GM19035 (cell line): ENCODE measurements at regions not wholly inside any gene's neighbourhood (a gene's known extent, or its start where the extent isn't known, plus 50 kb on each side); places are given as distances from the start of the nearest gene placed in this dataset.
"Not testable (repeated sequence)": the region's sequence is repeated elsewhere in the genome, so short reads cannot be mapped to it uniquely, and the experiment has no call there.

Source experiments
- ATAC-seq: cut with Tn5 transposase; IDR thresholded peaks from one replicate; pipeline ENCODE4 v1.9.1; 2021; ENCODE audit not compliant: unreplicated experiment

DNA sequence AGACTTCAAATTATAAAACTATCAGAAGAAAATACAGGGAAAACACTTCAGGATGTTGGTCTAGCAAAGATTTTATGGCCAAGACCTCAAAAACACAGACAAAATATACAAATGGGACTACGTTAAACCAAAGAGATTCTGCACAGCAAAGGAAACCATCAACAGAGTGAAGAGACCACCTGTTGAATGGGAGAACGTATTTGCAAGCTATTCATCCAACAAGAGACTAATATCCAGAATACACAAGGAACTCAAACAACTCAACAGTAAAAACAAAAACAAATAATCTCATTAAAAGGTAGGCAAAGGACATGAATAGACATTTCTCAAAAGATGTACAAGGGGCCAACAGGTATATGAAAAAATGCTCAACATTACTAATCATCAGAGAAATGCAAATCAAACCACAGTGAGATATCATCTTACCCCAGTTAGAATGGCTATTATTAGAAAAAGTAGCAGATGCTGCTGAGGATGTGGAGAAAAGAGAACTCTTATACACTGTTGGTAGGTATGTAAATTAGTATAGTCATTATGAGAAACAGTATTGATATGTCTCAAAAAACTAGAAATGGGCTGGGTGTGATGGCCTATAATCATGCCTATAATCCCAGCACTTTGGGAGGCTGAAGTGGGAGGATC lies 112.6 kb downstream of the LRIG2 start:
- ATAC-seq = peak; percentile 97

DNA sequence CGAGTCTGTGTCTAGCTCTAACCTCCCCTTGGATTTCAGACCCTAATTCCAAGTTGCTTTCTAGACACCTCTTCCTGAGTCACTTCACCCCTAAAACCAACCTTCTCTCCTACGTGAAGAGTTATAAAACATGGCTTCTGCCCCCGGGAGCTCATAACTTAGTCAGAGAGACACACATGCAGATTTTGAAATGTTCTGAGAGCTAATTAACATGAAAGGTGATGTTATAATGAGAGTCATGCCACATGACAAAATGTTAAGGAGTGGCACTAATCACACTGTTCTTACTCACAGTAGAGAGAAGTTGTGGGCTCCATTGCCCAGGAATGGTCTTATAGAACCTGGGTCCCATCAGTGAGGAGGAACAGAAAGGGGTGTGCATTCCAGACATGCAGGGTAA lies 117.1 kb downstream of the LRIG2 start:
- no peak for ATAC-seq

DNA sequence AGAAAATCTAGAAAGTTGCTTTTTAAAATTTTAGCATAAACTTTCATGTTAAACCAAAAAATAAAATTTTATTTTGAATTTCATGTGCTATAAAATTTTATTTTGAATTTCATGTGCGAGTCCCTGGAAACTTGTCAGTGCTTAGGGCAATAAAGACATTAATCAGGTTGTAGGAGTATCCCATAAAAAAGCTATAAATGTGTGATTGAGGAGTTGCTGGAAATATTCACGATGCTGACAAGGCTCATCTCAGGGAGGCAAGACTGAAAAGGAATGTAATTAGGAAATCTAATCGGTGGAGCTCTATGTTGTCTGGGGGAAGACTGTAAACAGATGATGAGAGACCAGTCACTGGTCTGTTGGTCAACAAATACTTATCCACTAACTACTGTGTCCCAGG lies 117.9 kb downstream of the LRIG2 start:
- no peak for ATAC-seq

DNA sequence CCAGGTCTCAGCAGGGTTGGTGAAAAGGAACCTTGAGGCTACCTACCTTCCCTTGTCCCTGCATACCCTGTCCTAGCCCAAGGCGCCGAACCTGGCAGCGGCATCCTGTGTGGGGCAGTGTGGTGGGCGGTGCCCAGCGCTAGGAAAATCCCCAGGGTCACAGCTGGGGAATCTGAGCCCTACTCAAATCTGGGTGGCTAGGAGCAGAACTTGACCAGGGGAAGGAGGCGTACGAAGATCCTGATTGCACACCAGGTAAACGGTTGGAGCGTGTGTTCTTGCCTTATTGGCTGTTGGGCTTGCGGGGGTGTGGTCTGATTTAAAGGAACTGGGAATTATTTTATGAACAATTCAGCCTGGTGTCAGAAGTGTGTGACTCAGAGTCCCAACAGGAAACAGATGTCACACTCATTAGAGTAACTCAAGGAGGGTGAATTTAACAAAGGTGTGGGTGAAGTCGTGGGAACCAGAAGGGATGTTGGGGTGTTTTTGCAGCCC lies 118.6 kb downstream of the LRIG2 start:
- peak; percentile 65 for ATAC-seq

DNA sequence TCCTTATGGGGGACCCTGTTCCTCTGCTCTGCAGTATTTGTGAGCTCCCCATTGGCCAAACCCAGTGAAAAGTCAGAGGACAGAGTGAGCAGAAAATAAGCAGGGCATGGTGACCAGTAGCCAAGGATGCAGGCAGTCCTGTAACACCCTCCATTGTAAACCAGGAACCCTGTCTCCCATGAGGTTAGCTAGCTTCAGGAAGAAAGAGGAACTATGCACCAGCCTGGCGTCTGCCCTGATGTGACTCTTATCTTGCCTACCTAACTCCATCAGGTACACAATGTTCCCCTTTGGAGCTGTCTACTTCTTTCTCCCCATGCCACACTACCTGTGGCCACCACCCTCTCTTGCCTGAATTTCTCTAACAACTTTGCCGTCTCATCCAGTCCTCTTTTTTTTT lies 119.2 kb downstream of the LRIG2 start:
- peak; percentile 16 for ATAC-seq

DNA sequence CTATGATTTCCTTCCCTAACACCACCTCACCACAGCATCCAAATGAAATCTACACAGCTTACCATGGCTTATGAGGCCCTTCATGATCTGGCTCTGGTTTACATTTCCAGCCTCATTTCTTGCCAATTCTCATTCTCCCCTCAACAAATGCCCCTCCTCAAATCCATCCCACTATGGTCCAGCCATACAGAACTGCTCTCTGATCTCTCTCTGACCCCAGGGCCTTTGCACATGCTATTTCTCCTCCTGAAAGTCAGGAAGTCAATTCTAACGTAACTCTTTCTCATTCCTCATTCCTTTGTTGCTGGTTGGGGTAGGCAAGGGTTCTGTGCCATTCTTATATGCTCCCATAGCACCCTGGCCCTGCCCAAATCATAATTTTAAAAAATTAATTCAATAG lies 120.0 kb downstream of the LRIG2 start:
- no peak for ATAC-seq

DNA sequence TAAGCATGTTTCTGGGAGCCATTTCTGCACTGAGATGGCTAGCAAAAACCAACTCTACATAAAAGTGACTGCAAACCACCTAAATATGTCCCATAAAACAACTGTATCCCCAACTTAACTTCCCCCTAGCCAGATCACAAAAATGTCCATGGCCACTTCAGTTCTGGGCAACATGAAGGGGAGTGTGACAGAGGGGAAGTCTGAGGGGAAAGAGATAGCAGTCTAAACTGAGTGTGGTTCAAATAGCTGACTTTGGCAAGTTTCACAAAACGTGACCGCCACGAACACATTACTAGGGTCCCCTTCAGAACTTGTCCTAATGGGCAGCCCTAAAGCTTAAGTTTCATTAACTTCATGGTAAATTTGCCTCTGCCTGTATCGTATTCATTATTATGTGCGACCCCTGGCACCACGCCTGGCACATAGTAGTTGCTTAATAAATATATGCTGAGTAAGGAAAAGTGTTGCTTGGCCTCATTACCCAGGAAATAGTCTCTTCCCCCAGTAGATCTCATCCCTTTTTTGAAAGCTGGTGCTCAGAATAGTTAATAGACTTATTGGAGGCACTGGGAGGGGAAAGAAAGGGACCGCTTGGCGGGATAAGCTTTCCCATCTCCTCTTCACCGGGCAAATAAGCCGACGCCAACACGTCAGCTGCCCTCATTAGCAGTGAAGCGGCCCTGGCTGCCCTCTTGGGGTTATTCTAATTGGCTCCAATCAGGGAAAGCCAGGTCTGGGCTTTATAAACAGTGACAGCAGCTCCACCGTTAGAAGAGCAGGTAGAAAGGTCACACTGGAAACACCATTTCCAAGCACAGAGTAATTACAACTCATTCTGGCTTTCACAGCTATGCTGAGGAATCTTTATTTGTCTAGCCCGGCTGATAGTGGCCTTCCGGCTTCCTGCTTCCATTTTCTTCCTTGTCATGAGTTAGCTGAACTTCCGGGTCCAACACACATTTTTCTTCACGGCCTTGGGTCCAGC lies 122.1 kb downstream of the LRIG2 start:
- no peak for ATAC-seq

DNA sequence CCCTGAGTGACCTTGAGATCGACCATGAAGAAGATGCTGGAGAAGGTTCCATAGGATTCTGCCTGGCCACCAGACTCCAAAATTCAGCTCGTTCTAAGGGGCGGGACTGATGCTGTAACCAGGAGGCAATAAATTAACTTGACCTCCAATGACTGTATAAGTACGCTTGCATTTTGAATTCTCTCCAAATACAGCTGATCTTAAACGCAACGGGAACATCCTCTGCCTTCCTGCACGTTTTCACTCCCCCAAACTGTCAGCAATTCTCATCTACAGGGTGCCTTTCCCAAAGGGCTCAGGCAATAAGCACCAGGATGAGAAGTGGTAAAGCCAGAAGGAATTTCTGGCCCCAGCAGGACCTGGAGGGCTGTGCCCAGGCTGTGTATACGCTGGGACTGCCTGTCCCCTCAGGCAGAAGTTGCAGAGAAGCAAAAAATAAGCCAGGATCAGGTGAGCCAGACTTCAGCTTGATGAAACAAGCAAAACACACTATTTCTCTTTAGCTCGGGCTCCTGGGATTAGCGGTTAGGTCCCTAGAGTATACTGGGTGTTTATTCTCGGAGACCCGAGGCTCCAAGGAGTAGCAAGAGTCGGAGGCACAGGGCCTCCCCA lies 124.8 kb downstream of the LRIG2 start:
- ATAC-seq = no peak

DNA sequence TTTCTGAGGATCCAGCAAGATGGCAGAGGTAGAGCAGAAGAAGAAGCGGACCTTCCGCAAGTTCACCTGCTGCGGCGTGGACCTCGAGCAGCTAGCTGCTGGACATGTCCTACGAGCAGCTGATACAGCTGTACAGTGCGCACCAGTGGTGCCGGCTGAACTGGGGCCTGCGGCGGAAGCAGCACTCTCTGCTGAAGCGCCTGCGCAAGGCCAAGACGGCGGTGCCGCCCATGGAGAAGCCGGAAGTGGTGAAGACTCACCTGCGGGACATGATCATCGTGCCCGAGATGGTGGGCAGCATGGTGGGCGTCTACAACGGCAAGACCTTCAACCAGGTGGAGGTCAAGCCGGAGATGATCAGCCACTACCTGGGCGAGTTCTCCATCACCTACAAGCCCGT lies 125.8 kb downstream of the LRIG2 start:
- ATAC-seq = no peak

DNA sequence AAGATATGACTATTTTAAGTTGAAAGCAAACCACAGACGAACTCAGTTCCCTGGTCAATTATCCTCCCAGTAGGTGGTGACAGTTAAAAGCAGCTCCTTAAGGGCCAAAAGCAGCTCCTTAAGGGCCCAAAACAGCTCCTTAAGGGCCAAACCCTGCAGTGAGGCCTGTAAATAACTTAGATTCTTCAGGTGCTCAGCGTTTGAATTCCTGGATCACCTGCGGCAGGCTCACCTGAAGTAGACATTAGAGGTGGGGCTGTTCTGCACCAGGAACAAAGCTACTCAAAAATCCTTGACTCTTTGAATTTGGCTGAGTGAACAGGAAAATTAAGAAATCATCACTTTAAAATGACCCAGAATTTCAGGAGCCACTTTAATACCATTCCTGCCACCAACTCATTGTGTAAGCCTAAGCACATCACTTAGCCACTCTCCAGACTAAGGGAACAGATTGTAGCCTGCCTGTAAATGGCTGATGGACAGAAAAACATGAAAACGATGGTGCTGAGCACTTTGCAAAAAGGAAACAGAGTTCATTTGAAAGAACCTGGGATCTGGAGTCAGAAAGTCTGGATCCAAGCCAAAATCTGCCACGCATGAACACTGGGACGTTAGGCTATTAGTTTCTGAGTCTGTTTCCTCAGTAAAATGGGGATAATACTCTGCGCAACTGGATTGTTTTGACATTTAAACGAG lies 126.9 kb downstream of the LRIG2 start:
- no peak for ATAC-seq

DNA sequence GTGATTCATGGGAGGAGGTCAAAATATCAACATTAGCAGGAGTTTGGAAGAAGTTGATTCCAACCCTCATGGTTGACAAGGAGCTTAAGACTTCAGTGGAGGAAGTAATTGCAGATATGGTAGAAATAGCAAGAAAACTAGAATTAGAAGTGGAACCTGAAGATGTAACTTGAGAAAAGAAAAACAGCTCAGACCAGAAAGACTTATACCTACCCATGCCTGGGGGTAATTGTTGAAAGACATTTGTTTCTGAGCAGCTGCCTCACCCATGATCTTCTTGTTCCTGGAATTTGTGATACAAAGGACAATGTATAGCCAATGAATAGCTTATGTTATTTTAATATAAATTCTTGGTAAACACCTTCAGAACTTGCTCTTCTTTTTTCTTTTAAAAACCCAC lies 128.6 kb downstream of the LRIG2 start:
- ATAC-seq = no peak

DNA sequence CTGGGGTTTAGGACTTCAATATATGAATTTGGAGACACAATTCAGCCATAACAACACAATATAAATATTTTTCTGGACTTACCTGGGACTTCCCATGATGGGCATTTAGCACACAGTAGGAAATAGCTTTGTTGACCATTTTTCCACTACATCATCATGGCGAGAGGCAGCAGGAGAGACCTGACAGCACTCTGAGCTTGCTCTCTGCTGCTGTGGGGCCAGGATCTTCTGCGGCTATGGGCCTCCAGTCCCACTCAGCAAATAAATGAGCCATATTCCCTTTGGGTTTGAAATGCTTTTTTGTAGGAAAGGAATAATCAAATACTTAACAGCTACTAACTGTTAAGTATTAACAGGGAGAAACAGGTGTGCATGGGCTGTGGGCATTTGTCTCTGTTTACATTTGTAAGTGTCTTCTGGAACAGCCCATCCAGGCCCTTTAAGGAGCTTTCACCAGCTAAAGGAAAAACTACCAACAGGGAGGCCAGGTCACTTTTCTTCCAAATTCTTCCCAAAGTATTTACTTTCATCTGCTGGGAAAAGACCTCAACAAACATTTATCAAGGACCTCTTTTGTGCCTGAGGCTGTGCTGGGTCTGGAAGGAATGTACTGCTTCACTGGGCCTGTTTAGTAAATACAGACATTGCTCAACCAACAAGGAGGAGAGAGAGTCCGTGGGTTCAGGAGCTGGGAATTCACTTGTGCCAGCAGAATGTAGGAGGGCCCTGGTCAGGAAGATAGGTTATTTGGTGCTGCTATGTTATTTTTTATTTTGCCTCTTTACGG lies 133.2 kb downstream of the LRIG2 start:
- no peak for ATAC-seq

DNA sequence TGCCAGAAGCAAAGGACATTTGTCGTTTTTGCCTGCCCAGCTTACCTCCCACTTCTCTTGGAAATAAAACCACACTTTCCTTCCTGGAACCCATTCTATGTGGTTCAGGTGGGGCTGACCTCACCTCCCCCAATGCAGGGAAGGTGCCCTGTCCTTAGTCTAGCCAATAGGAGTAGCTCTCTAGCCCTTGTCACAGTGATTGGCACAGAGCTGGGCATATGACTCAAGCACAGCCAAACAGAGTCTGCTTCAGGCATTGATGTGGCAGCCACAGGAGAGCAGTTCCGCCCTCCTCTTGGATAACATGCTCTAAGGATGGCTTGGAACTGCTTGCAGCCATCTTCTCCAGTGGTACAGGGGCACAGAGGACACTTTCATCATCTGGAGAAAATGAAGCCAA lies 134.0 kb downstream of the LRIG2 start:
- no peak for ATAC-seq

DNA sequence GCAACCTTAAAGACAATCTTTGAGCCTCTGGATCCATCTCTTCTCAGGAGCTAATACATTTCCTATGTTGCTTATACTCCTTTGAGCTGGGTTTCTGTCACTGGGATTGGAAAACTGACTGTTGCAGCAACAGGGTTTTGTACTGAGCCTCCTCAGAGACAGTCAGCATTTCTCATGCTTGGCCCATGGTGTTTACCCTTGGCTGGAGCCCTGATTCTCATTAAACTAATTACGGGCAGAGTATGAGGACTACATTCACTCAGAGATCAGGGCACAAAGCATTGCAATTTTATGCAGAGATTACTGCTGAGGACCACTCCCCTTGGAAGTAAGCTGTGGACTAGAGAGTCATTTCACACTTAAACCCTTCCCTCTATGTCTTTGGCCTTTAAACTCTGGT lies 134.5 kb downstream of the LRIG2 start:
- ATAC-seq = no peak

DNA sequence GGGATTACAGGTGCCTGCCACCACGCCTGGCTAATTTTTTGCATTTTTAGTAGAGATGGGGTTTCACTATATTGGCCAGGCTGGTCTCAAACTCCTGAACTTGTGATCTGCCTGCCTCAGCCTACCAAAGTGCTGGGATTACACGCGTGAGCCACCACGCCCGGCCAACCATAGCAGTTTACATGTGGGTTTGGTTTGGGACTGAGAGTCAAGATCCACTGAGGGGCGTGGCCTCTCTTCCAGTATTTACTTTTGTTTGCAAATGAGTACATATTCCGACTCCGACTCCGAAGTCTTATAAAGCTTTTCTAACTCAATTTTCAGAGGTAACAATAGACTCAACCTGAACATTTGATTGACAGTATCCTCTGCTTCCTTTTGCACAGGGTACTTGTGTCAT lies 135.4 kb downstream of the LRIG2 start:
- not testable (repeated sequence) for ATAC-seq

DNA sequence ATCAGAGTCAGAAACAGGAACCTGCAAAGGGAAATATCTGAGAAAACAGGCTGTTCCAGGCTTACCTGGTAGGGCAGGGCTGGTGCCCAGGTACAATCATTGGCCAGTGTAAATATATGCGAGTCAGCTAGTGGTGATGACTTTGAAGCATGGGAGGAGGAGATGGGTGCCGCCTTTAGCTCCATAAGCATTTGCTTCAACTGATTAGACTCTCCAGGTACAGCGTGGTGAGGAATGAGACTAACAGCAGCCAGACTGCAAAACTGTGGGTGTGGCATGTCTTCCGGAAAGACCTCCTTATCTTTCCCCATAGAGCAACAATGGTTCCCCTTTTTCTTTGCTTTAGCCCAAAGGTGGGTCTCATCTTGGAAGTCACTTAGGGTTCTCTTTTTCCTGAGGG lies 137.2 kb downstream of the LRIG2 start:
- no peak for ATAC-seq

DNA sequence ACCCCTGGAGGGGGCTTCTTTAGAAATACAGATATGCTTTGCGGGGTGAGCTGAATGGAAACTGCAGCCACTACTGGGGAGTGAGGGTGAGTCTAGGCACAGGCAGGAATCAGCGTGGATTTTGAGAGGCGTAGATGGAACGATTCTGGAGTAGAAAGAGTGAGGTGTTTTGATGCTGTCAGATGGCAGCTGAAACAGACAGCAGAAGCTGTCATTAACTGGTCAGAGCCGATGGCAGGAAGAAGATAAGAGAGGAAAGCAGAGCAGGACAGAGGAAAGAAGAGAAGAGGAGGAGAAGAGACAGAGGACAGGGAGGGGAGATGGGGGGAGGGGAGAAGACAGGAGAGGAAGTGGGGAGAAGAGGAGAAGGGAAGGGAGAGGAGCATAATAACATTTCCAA lies 138.5 kb downstream of the LRIG2 start:
- no peak for ATAC-seq

DNA sequence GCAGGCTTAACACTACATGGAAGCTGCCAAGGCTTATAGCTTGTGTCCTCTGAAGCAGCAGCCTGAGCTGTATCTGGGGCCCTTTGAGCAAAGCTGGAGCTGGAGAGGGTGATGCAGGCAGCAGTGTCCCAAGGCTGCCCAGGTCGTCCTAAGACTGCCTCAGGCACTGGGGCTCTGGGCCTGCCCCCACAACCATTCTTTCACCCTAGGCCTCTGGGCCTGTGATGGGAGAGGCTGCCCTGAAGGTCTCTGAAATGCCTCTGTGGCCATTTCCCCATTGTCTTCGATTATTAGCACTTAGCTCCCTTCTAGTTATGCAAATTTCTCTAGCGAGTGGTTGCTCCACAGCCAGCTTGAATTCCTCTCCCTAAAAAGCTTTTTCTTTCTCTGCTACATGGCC lies 142.0 kb downstream of the LRIG2 start:
- no peak for ATAC-seq

DNA sequence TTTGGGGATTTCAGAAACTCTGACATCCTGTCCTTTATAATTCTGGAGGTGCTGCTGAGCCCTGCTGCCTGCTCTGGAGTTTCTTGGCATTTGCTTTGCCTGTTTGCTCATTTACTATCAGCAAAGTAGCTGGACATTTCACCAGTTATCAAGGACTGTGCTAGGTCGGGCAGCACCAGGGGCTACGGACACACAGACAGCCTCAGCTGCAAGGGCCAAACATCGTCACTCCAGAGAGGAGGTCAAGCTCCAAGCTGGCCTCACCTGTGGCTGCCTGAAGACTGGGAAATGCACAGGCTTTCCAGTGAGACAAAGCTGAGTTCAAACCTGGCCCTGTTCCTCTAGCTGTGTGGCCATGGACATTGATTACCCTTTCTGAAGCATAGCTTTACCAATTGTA lies 143.7 kb downstream of the LRIG2 start:
- ATAC-seq = no peak

DNA sequence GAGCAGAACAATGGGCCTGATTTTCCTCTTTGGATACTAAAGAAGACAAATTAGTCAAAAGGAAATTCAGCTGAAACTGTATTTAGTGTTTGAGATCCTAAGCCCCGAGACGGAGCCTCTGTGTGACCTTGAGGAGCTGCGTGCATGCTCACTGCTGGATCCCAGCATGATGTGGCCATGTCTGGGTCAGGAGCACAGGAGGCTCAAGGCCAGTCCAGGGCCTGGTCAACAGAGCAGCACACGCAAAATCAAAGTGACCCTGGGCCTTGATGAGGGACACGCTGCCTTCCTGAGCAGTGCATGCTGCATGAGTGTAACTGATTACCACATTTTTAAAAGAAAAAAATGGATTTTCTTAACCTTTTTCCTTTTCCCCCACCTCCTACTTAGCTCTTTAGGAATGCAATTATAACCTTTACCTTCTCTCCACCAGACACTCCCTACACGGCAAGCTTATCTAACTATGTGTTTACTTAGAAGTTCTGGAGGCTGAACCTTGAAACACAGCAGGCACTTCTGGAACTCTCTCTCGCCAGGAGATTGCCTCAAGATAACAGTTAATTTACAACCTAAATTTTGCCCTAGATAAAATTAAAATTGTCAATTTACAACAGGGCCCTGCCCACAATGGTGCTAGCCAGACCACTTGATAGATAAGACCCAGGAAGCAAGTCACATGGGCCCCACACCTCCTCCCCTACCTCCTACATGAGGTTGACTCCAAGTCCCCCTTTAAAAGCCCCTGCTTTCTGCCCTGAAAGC lies 144.6 kb downstream of the LRIG2 start:
- no peak for ATAC-seq
